ENCODE measurements at regions not wholly inside any gene's neighbourhood (a gene's known extent, or its start where the extent isn't known, plus 50 kb on each side); places are given as distances from the start of the nearest gene placed in this dataset.

- TF ChIP-seq CTCF (IDR thresholded peaks at IDR 0.05; ENCODE audit: borderline replicate concordance, insufficient read depth, low read depth, low read length), result no peak
- no peak overlapping the region for H3K4me3 ChIP-seq (ENCODE audit: low read depth, low read length)
Observed at GRCh38 chr20:50301165-50301564, 110.5 kb downstream of the CEBPB start.

- TF ChIP-seq CTCF (IDR thresholded peaks at IDR 0.05; ENCODE audit: borderline replicate concordance, insufficient read depth, low read depth, low read length), result no peak
- no peak overlapping the region for H3K4me3 ChIP-seq (ENCODE audit: low read depth, low read length)
Observed at GRCh38 chr20:50301712-50302111, 111.1 kb downstream of the CEBPB start.

- no peak for TF ChIP-seq CTCF (IDR thresholded peaks at IDR 0.05; ENCODE audit: borderline replicate concordance, insufficient read depth, low read depth, low read length)
- H3K4me3 ChIP-seq (ENCODE audit: low read depth, low read length), result no peak overlapping the region
Observed at GRCh38 chr20:50302341-50303057, 111.9 kb downstream of the CEBPB start.

- TF ChIP-seq CTCF (IDR thresholded peaks at IDR 0.05; ENCODE audit: borderline replicate concordance, insufficient read depth, low read depth, low read length), result no peak
- H3K4me3 ChIP-seq (ENCODE audit: low read depth, low read length), result no peak overlapping the region
Observed at GRCh38 chr20:50303573-50304500, 113.2 kb downstream of the CEBPB start.

- H3K4me3 ChIP-seq (ENCODE audit: low read depth, low read length), result no peak overlapping the region
- no peak for TF ChIP-seq CTCF (IDR thresholded peaks at IDR 0.05; ENCODE audit: borderline replicate concordance, insufficient read depth, low read depth, low read length)
Observed at GRCh38 chr20:50304501-50304856, 113.8 kb downstream of the CEBPB start.

- no peak overlapping the region for H3K4me3 ChIP-seq (ENCODE audit: low read depth, low read length)
- TF ChIP-seq CTCF (IDR thresholded peaks at IDR 0.05; ENCODE audit: borderline replicate concordance, insufficient read depth, low read depth, low read length), result no peak
Observed at GRCh38 chr20:50304923-50305635, 114.4 kb downstream of the CEBPB start.

All from GM12875 (cell line).